Left cardiac atrium (tissue), 4 donors: ENCODE measurements at regions not wholly inside any gene's neighbourhood (a gene's known extent, or its start where the extent isn't known, plus 50 kb on each side); places are given as distances from the start of the nearest gene placed in this dataset.
"Not testable (repeated sequence)": the region's sequence is repeated elsewhere in the genome, so short reads cannot be mapped to it uniquely, and the experiment has no call there.

Experiments
- ATAC-seq, 2 donors: fragments of 200-7000 bp; cut with Tn5 transposase; one replicate each; pipeline ENCODE4 v1.9.1; 2020; ENCODE audit warnings: mild to moderate bottlenecking in 2 of 2, moderate library complexity in 2 of 2
- DNase-seq: peaks from one replicate; pipeline ENCODE4 v3.0.0-alpha.2; 2020
- intact Hi-C, 2 donors: fragments of 100-400 bp; cut with DNase I; formaldehyde crosslinking; loops; one replicate each; pipeline versions ENCODE4 v1.14.1 to v1.15.1; 2022 to 2023
- donor health status: DM: no; HTN: yes; CAD: no.
- donor health status: DM: no; HTN: yes; CAD: no; lungs with severe emphysema.
- donor health status: DM: yes; HTN: yes; CAD: no.
- donor health status: Dilated cardiomyopathy.

DNA sequence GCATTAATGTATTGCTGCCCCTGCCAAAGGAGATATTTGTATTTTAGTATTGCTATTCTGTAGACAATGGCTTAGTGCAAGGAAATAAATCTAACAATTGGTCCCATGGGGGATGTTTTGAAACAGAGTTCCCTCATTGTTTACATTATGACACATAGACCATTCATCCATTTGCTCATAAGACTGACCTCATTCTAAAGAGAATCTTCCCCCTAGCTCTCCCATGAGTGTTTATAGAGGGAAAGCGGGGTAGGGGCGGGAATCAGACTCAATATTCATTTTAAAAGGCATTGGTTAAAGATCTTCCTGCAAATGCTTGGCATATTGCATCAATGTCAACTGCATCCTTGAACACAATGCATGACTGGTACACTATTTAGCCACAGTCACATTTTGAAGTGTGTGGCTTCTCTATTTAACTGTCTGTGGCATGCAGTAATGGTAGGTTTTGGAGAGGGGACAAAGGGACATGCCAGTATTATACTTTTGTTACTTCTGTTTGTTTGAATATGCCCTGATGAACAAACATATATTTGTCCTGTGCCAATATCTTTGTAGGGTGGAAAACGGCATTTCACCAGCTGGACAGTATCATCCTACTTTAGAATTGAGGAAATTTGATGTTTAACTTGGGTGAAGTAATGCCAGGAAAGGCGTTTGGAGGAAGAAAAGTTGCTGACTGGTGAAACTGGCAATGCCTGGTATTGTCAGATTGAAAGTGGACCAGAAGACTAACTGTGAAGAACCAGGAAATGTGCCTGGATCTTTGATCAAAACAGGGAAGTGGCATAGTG lies 84.1 kb upstream of the MEGF10 start:
- DNase-seq (no peak), ATAC-seq (peak in 1 of 2 donors; percentile 49)
- intact Hi-C loops = no loop called here

- DNase-seq (no peak), ATAC-seq (no peak)
- intact Hi-C loops = no loop called here
Measured at GRCh38 chr5:127210042-127210441, 80.6 kb upstream of the MEGF10 start.

- no peak for ATAC-seq
- intact Hi-C loops = no loop called here
Measured at GRCh38 chr5:127213231-127213630, 77.4 kb upstream of the MEGF10 start.

GRCh38 chr5:127216143-127216542 lies 74.5 kb upstream of the MEGF10 start:
- intact Hi-C loops = no loop called here
- DNase-seq (no peak), ATAC-seq (no peak)

More at GRCh38 chr5:127213231-127213630, 77.4 kb upstream of the MEGF10 start:
- no peak for DNase-seq

- no peak for DNase-seq
- intact Hi-C loops = no loop called here
- ATAC-seq = no peak
Measured at GRCh38 chr5:127216898-127217675, 73.5 kb upstream of the MEGF10 start.

- intact Hi-C loops, DNase-seq, ATAC-seq: not testable (repeated sequence)
Measured at GRCh38 chr5:127221936-127222335, 68.7 kb upstream of the MEGF10 start.

DNA sequence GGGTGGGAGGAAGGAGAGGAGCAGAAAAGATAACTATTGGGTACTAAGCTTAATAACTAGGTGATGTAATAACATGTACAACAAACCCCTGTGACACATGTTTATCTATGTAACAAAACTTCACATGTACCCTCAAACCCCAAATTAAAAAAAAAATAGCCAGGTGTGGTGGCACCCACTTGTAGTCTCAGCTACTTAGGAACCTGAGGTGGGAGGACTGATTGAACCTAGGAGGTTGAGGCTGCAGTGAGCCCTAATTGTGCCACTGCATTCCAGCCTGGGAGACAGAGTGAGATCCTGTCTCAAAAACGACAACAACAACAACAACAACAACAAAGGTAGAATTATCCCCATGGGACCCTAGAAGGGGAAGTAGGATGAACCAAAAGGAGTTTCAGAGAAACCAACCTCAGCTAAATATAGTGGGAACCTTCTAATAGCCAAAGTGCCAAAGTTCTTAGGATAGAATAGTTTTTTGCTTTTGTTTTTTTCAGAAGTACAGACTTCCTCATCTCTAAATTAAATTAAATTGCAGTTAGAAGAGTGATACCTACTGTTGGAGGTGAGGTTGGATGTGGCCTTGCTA lies 67.9 kb upstream of the MEGF10 start:
- intact Hi-C loops, ATAC-seq, DNase-seq: not testable (repeated sequence)

DNA sequence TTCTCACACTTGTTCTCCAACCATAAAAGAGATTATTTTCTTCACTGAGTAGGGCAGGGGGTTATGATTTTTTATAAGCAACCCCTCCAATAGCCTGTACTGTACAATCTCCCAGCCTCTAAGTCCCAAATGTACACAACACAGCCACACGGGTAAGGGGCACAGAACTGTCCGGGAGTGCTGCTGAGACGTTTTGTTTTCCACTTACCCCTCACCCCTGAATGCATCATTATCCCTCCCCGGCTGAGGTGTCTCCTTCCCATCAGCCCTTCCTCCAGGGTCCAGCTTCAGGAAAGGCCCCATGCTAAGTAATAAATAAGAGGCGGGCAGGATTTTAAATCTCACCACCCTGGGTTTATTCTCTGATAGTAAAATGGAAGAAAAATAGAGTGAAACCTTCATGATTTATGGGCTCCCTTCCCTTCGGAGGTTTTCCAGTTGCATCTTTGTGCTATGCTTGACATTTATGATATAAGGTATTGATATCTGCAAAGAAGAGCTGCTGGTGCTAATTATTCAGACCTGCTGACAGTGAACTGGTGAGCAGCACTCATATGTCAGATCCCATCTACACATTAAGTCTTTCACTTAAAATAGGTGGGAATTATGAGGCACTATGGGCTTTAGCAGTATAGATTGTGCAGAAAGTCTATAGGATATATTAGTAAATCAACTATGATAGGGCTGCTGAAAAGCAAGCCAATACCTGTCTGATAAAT lies 67.2 kb upstream of the MEGF10 start:
- intact Hi-C loops = no loop called here
- DNase-seq (no peak), ATAC-seq (no peak)

DNA sequence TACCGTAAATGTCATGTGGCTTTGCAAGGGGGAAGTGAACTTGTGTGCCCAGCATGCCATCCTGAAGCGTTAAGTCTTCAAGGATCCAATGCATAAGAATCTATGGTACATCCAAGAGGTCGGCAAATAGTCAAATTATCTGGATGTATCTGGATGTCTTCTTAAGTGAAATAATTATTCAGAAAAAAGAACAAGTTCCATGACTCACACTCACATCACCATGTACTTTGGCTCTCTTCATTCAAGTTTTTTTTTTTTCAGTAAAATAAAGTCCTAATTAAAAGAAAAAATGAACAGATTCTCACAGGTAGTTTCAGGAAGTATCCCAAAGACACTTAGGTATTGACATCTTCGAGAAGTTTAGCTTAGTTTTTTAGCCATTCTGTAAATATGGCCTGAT lies 62.7 kb upstream of the MEGF10 start:
- ATAC-seq = no peak
- DNase-seq = no peak
- intact Hi-C loops = no loop called here

DNA sequence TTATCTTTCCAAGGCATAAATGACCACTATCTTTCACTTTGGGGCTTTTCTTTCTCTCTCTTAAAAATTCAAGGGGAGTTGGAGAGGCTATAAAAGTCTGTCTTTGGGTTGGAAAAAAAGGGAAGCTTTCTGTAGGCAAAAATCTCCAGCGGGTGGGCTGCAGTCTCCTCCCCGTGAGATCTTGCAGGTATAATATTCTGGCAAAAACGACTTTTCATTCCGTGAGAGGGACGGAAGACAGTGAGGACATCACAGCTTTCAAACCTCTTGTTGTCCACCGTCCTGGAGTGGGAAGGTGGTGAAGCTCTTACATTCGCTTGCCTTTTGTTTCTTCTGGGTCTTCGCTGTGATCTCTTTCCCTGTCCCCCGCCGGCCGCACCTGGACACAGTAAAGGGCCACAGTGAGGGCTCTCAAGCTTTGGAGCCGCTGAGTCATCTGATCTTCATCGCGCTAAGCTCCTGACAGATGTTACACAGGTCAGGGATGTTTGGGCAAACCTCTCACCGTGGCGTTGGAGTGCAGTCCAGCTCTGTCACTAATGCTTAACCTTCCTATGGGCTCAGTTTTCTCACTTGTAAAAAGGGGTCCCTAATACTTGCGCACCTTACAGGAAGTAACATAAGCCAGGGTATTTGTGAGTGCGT lies 61.9 kb upstream of the MEGF10 start:
- ATAC-seq = peak in 1 of 2 donors; percentile 34
- intact Hi-C loops = no loop called here
- DNase-seq = no peak

GRCh38 chr5:127229185-127229889 lies 61.3 kb upstream of the MEGF10 start:
- intact Hi-C loops = no loop called here
- DNase-seq (peak; percentile 72), ATAC-seq (peak; percentile 94)

- DNase-seq = no peak
- intact Hi-C loops = no loop called here
- ATAC-seq = no peak
Measured at GRCh38 chr5:127231118-127231517, 59.5 kb upstream of the MEGF10 start.

DNA sequence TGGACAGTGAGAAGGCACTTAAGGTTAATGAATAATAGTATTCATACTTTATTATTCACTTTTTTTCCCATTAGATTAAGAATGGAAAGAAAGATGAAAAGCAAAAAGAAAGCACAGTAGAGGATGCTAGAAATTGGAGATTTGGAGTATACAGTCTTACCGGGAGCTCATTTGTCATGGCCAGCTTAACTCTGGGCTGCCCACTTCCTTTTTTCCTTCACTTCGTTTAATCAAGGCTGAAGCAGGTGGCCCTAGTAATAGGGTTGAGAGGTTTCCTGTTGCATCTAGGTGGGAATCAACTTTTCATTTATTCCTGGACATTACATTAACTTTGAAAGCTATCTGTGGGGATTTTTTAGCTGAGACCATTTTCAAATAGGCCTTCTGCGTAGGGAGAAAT lies 57.0 kb upstream of the MEGF10 start:
- intact Hi-C loops = no loop called here
- no peak for ATAC-seq
- DNase-seq = no peak

DNA sequence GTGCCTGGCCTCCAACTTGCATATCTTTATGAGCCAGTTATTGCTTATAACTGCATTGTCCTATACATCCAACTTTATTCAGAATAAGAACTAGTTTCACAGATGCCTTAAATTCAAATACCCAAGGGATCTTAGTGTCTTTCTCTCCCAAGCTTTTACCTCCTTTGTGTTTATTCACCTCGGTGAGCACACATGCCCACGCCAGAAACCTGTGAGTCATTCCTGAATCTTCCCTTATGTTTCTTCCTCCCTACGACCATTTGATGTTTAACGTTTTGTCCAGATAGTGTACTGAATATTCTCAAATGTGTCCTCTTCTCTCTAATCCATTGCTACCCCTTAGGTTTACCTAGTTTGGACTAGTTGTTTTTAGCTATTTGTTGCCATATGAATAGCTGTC lies 55.5 kb upstream of the MEGF10 start:
- DNase-seq (no peak), ATAC-seq (no peak)
- intact Hi-C loops = no loop called here

DNA sequence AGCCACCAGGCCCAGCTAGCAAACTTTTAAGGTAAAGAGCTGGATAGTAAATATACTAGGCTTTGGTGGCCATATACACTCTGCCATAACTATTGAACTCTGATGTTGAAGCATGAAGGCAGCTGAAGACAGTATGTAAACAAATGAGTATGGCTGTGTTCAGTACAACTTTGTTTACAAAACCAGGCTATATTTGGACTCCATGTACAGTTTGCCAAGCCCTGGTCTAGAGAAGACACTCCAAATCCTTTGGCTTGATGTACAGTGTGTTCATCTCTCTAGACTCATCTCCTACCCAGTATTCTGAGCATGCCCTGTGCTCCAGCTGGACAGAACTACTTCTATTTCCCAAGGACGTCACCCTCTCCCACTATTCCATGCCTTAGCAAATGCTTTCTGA lies 54.3 kb upstream of the MEGF10 start:
- DNase-seq (no peak), ATAC-seq (no peak)

More for the DNA sequence above, 54.3 kb upstream of the MEGF10 start:
- intact Hi-C loops = no loop called here
